Ishikawa (cell line): ENCODE measurements at regions not wholly inside any gene's neighbourhood (a gene's known extent, or its start where the extent isn't known, plus 50 kb on each side); places are given as distances from the start of the nearest gene placed in this dataset.

ENCODE experiments used
- CEBPB ChIP-seq: IDR thresholded peaks from 2 replicates; pipeline ENCODE4 v1.6.1; 2012
- CREB1 ChIP-seq: IDR thresholded peaks from 2 replicates; pipeline ENCODE4 v1.6.1; 2012; ENCODE audit warnings: low read depth
- EGR1 ChIP-seq: IDR thresholded peaks from 2 replicates; pipeline ENCODE4 v1.6.1; 2012
- EP300 ChIP-seq: IDR thresholded peaks from 2 replicates; pipeline ENCODE4 v1.6.1; 2012; ENCODE audit warnings: borderline replicate concordance
- FOXM1 ChIP-seq: IDR thresholded peaks from 2 replicates; pipeline ENCODE4 v1.6.1; 2012; ENCODE audit warnings: low read depth, borderline replicate concordance
- NFIC ChIP-seq: IDR thresholded peaks from 2 replicates; pipeline ENCODE4 v1.6.1; 2012
- RAD21 ChIP-seq: IDR thresholded peaks from 2 replicates; pipeline ENCODE4 v1.6.1; 2012; ENCODE audit warnings: low read depth
- TAF1 ChIP-seq: IDR thresholded peaks from 2 replicates; pipeline ENCODE4 v1.6.1; 2012; ENCODE audit warnings: low read depth, mild to moderate bottlenecking
- TCF12 ChIP-seq: IDR thresholded peaks from 2 replicates; pipeline ENCODE4 v1.6.1; 2012; ENCODE audit warnings: low read depth
- TEAD4 ChIP-seq: IDR thresholded peaks from 2 replicates; pipeline ENCODE4 v1.6.1; 2012
- YY1 ChIP-seq: IDR thresholded peaks from 2 replicates; pipeline ENCODE4 v1.6.1; 2012; ENCODE audit warnings: low read depth
- ZBTB7A ChIP-seq: IDR thresholded peaks from 2 replicates; pipeline ENCODE4 v1.6.1; 2012; ENCODE audit warnings: low read depth
- TF ChIP-seq, protein P1 (sequence below): IDR thresholded peaks from 2 replicates; pipeline ENCODE4 v1.6.1; 2012; ENCODE audit warnings: low read depth, mild to moderate bottlenecking
- TF ChIP-seq, protein P2 (sequence below): IDR thresholded peaks from 2 replicates; pipeline ENCODE4 v1.6.1; 2012
- TF ChIP-seq, protein P3 (sequence below): IDR thresholded peaks from 2 replicates; pipeline ENCODE4 v1.6.1; 2012

DNA sequence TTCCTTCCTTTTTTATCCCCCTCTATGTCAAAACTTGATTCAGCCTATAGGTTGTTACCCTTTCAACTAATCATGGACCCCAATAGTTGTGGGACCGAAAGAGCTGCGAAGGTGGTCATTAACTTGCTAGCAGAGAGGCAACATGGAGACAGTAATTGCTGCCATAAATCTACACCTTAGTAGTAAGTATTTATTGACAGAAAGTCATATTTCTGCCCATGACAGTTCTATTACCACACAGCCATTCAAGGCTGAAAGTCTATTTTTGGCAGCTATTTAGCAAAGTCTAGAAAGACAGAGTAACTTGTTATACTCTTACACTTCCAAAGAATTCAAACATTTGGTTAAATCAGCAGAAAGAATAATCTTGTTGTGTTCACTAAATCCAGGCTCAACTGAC lies 236.2 kb downstream of the PRELID2 start:
- no peak for TF ChIP-seq TAF1
- TF ChIP-seq YY1 = no peak
- TF ChIP-seq, protein P1, sequence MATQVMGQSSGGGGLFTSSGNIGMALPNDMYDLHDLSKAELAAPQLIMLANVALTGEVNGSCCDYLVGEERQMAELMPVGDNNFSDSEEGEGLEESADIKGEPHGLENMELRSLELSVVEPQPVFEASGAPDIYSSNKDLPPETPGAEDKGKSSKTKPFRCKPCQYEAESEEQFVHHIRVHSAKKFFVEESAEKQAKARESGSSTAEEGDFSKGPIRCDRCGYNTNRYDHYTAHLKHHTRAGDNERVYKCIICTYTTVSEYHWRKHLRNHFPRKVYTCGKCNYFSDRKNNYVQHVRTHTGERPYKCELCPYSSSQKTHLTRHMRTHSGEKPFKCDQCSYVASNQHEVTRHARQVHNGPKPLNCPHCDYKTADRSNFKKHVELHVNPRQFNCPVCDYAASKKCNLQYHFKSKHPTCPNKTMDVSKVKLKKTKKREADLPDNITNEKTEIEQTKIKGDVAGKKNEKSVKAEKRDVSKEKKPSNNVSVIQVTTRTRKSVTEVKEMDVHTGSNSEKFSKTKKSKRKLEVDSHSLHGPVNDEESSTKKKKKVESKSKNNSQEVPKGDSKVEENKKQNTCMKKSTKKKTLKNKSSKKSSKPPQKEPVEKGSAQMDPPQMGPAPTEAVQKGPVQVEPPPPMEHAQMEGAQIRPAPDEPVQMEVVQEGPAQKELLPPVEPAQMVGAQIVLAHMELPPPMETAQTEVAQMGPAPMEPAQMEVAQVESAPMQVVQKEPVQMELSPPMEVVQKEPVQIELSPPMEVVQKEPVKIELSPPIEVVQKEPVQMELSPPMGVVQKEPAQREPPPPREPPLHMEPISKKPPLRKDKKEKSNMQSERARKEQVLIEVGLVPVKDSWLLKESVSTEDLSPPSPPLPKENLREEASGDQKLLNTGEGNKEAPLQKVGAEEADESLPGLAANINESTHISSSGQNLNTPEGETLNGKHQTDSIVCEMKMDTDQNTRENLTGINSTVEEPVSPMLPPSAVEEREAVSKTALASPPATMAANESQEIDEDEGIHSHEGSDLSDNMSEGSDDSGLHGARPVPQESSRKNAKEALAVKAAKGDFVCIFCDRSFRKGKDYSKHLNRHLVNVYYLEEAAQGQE = no peak
- TF ChIP-seq RAD21 = no peak
- TF ChIP-seq FOXM1 = no peak
- TF ChIP-seq ZBTB7A = no peak
- no peak for TF ChIP-seq CEBPB
- no peak for TF ChIP-seq EGR1
- TF ChIP-seq NFIC = no peak
- TF ChIP-seq, protein P2, sequence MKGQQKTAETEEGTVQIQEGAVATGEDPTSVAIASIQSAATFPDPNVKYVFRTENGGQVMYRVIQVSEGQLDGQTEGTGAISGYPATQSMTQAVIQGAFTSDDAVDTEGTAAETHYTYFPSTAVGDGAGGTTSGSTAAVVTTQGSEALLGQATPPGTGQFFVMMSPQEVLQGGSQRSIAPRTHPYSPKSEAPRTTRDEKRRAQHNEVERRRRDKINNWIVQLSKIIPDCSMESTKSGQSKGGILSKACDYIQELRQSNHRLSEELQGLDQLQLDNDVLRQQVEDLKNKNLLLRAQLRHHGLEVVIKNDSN = no peak
- TF ChIP-seq EP300 = no peak
- TF ChIP-seq CREB1 = no peak
- no peak for TF ChIP-seq TEAD4
- TF ChIP-seq TCF12 = no peak
- TF ChIP-seq, protein P3, sequence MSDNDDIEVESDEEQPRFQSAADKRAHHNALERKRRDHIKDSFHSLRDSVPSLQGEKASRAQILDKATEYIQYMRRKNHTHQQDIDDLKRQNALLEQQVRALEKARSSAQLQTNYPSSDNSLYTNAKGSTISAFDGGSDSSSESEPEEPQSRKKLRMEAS = no peak

DNA sequence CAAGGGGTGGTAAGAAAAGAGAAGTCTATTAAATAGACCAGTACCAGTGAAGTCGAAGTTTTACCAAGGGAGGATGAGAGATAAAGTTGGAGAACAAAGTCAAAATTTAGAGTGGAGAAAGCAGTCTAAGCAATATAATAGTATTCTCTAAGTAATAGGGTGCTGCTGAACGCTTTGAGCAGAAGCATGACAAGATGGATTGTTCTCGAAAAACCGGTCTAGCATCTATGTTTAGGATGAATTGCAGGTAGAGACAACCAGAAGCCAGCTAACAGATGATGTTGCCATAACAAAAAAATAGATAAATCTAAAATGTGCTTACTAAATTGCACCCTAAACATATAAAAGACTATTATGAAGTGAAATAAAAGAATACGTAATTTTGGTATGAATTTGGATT lies 237.0 kb downstream of the PRELID2 start:
- TF ChIP-seq FOXM1 (no peak), EP300 (no peak), TEAD4 (no peak), ZBTB7A (no peak), EGR1 (no peak), YY1 (no peak), TCF12 (no peak)
- TF ChIP-seq, protein P1 = no peak
- TF ChIP-seq, protein P2 = no peak
- TF ChIP-seq, protein P3 = no peak

DNA sequence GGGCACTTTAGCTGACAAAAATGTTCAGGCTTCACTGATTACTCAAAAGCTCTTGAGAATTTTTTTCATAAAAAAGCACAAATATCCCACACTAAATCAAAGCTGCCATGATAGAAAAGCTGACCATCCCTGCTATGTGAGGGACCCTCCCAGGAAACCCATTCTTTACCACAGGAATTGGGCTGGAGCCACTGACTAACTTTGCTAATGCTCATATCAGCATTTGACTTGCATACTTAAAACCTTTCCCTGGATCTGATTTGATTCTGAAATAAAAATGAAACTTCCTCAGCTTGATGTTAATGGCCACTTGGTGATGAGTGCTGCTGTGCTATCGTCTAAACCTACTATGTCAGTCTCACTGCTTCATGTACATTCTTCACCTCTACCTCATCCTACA lies 243.6 kb downstream of the PRELID2 start:
- TF ChIP-seq EGR1 (no peak), TEAD4 (no peak), TCF12 (no peak), FOXM1 (no peak), NFIC (no peak), CREB1 (no peak), RAD21 (no peak), ZBTB7A (no peak), YY1 (no peak)
- TF ChIP-seq, protein P1 = no peak
- TF ChIP-seq, protein P3 = no peak
- TF ChIP-seq, protein P2 = no peak

DNA sequence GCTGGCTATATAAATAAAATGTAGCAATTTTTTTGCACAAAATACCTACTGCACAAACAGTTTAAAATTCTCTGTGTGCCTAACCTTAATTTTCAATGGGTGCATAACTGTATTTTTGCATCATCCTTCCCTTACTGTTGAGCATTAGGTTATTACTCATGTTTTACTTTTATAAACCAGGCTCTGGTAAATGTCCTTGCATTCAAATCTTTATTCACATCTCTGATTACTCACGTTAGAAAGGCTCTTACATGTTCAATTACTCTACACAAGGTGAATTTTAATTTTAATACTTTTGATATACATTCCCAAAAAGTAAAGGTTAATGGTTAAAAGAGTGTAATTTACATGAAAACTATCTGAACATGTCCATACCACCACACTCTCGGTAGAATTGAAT lies 246.1 kb downstream of the PRELID2 start:
- TF ChIP-seq, protein P3 = no peak
- no peak for TF ChIP-seq EGR1
- TF ChIP-seq, protein P2 = no peak
- TF ChIP-seq CREB1 = no peak
- TF ChIP-seq TAF1 = no peak
- TF ChIP-seq EP300 = no peak
- TF ChIP-seq FOXM1 = no peak
- no peak for TF ChIP-seq NFIC
- TF ChIP-seq ZBTB7A = no peak
